ENCODE measurements at regions not wholly inside any gene's neighbourhood (a gene's known extent, or its start where the extent isn't known, plus 50 kb on each side); places are given as distances from the start of the nearest gene placed in this dataset.

- no peak for DNase-seq (ENCODE audit: low read depth, low spot score)
These were observed 363.8 kb downstream of the PMP22 start for GRCh38 chr17:14901376-14901775.

GRCh38 chr17:14886200-14886739 lies 378.9 kb downstream of the PMP22 start:
- DNase-seq (ENCODE audit: low read depth, low spot score): no peak

DNA sequence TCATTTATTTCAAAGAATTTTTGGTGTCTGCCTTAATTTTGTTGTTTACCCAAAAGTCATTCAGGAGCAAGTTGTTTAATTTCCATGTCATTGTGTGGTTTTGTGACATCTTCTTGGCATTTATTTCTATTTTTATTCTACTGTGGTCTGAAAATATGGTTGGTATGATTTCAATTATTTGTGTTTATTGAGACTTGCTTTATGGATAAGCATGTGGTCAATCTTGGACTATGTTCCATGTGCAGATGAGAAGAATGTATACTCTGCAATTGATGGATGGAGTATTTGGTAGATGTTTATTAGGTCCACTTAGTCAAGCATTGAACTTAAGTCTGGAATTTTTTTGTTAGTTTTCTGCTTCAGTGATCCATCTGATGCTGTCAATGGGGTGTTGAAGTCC lies 383.0 kb downstream of the PMP22 start:
- no peak for DNase-seq (ENCODE audit: low read depth, low spot score)

DNA sequence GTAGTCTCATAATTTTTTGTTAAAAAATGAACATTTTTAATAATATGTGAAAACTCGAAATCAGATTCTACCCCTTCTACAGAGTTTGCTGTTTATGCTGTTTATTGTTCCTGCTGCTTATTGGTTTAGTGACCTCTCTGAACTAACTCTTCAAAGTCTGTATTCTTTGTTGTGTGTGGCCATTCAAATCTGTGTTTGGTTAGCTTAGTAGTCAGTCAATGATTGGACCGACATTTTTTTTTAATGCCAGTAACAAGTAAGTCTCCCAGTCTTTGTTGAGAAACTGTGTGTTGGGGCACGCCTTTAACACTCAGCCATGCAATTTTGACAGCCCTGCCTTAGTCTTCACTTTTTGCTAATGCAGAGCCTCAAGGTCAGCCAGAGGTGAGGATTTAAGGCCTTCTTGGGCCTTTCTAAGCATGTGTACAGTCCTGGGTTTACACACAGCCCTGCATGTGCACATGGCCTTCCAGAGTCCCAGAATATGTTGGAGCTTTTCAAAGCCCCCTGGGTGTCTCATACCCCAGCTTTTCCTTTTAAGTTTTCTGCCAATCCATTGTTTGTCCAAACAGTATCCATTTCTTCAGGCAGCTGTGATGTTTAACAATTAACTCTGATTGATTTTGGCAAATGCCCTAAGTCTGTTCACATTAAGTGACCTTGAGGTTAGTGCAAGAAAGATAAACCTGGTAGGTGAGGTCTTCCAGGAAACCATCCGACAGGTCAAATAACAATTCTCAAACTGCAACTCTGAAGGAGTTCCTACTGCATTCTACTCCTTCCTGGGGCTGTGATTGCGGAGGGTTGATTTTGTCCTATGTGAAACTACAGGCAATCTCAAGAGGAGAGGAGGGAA lies 389.3 kb downstream of the PMP22 start:
- no peak for DNase-seq (ENCODE audit: low read depth, low spot score)

DNA sequence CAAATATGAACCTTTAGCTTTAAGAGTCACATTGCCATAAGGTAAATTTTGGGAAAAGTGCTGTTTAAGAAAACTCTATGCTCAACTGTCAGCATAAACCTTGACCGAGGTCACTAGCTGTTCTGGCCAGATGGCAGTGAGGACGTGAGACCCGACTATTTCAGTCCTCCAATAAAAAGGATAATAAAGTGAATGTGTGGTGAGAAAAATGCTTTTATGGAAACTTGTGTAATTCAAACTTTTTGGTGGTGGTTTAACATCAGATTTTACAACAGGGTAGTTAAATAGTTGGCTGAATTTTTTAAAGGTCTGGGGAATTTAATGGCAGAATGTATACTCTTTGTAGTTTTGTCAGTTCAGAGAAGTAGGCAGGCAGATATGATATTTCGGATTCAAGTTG lies 391.1 kb downstream of the PMP22 start:
- no peak for DNase-seq (ENCODE audit: low read depth, low spot score)

DNA sequence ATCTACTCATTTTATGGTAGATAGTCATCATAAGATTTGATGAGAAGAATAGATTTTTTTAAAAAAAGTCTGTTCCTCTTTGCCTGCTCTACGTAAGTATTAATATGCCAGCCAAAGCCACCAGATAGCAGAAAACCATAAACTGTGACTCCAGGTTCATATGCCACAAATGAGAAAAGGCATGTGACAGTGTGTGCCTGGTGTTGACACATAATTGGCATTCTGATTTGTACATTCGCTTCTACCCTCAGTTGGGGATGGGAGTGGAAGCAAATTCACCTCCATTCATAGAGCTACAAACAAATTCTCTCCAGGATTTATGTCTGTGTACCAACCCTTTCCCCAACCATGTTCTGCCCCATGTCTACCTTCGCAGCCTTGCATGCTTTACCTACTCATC lies 391.6 kb downstream of the PMP22 start:
- DNase-seq (ENCODE audit: low read depth, low spot score): no peak

DNA sequence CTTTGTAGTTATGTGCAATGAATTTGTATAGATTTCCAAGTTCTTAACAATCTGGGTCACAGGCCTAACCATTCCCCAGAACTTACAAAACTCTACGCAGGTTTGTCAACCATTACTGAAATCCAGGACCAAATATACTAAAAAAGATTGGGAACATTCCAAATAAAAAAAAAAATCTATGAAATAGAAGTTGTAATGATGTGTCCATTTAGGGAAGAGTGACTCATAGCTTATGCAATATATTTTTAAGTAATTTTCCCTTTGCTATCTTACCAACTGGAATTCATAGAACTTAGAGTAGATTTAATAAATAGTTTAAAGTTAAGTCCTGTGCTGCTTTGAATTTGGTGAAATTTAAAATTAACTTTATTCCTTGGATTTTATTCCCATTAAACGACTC lies 393.2 kb downstream of the PMP22 start:
- DNase-seq (ENCODE audit: low read depth, low spot score): no peak

DNA sequence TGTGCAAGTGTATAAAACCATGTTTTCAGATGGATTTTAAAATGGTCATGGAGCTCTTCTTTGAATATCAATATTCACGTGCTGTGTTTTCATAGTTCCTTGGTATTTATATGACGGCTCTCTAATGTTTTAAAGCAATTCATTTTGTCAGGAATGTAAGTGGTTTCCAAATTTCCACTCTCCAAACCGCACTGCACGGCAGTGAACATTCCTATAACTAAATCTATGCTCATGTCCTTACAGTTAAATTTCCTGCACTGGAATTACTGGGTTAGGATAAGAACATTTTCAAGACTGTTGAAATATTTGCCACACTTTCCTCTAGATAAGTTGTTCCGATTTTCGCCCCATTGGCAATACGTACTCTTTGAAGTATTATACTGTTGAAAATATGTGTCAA lies 398.9 kb downstream of the PMP22 start:
- DNase-seq (ENCODE audit: low read depth, low spot score): no peak

- DNase-seq (ENCODE audit: low read depth, low spot score): no peak
These were observed 401.0 kb downstream of the PMP22 start for GRCh38 chr17:14864127-14864526.

GRCh38 chr17:14859542-14859941 lies 405.6 kb downstream of the PMP22 start:
- no peak for DNase-seq (ENCODE audit: low read depth, low spot score)

DNA sequence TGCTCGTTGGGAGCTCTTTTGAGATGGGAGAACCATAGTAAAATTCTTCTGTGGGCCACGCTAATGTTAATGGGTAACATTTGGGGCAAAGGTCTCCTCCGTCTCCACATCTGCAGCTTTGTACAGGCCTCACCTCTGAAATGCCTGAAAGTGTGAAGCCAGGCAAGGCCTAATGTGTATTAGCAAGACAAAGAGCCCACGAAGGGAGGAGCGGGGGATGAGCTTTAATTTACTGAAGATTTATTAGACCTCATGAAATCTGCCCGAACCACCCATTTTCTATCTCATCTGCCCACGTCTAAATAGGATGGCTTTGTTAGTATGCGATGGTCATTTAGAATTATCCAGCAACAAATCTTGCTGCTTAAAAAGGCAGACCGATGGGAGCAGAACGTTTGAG lies 408.9 kb downstream of the PMP22 start:
- DNase-seq (ENCODE audit: low read depth, low spot score): no peak

DNA sequence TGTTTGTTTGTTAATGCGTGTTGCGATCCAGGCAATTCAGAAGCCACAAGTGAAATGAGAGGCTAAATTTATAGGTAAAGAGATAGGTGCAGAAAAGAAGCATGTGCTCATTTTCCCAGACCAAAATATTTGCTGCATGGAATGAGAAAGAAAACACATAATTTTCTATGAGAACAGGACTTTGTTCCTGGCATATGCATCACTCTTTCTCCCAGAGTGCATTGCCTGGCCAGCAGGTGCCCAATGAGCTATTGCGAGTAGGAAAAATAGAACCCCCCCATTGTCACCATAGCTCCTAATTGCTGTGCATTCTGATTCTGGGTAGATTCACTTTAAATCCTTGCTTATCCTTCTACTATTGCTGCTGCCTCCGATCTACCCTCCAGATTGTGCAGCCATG lies 410.4 kb downstream of the PMP22 start:
- no peak for DNase-seq (ENCODE audit: low read depth, low spot score)

GRCh38 chr17:14845591-14846281 lies 419.4 kb downstream of the PMP22 start:
- DNase-seq (ENCODE audit: low read depth, low spot score): no peak

DNA sequence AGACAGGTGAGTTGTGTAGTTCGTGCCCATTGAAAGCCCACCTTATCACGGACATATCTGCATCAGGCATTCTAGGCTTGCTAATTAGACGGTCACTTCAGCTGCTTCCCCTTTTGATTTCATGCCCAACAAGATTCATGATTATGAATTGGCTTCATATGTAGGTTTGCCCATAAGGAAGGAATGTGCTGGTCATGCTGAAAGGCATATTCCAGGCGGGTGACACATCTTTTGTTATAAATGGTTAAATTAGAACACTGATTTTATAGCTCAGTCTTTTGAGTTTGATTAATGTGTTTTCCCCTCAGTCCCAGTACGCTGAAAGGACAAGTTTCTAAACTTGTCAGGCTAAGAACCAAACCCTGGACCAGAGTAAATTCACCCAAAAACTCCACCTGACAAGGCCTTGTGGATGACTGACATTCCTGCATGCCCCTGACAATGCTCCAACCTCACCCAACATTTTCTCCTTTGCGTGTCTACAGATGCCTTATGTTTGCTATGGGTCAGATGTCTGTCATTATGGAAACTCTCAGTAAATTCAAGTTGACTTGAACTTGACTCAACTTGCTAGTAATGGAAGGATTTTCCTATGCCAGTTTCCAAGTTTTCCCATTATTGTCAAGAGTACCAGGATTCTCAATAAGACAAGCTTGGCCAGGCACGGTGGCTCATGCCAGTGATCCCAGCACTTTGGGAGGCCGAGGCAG lies 421.9 kb downstream of the PMP22 start:
- DNase-seq (ENCODE audit: low read depth, low spot score): no peak

DNA sequence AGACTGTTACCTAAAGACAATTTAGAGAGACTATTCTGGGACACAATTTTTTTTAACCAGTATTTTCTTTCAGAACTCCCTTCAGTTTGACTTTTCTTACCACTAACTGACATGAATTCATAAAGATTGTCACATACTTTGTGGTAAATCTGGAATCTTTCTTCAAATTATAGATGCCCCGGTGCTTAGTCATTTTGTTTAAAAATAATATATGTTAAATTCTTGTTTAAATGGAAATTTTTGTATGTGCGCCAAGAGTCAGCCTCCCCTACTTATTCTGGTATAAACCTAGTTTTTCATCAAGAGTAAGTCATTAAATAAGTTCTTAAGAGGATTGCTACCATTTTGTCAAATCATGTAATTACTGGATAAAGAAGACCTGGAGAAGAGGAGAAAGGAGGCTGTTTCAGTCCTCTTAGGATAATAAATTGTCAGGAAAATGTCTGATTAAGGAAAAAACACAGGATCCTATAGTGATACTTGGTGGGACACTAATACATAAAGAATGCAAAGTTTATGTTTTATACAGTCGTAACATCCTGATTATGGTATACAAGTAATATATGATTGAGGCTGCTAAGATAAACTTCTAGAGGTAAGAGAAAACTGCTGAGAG lies 424.4 kb downstream of the PMP22 start:
- no peak for DNase-seq (ENCODE audit: low read depth, low spot score)

DNA sequence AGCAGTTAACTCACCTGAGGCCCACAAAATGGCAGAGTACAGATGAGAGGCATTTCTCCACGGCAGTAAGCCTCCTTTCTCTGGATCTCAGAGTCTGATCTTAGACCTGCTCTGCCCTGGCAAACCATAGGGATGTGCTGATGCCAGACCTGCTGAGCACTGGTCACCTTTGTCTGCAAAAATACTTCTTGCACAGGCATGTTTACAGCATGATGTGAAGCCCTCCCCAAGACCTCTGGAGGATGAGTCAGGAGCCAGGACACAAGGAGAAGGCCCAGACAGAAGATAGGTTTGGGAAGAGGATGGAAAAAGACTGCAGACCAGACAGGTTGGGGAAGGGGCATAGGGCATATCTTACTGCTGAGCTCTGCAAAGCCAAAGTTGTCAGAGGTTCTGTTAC lies 426.6 kb downstream of the PMP22 start:
- DNase-seq (ENCODE audit: low read depth, low spot score): no peak

DNA sequence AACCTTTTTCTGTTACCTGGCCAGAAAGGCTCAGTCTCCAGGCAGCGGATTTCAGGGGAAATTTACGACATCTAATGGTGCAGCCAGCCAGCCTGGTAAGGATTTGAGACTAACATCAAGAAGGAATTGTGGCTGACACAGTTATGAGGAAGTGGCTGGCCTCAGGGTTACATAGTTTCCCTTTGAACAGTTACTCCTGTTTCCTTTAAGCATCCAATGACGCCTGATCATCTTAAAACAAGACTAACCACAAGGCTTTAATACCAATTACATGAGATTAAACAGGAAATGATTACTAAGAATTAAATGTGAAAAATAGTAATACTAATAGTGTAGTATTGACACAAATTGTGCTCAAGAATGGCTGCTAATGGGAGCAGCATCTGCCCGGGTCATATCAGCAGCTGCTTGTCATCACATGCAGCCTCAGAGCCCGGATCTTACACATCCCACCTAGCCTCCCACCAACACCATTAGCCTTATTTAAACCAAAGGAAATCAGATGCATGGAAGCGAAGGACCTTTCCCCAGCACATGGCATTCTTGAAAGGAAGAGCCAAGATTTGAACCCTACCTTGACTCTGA lies 431.8 kb downstream of the PMP22 start:
- no peak for DNase-seq (ENCODE audit: low read depth, low spot score)

GRCh38 chr17:14831491-14831890 lies 433.6 kb downstream of the PMP22 start:
- DNase-seq (ENCODE audit: low read depth, low spot score): no peak

DNA sequence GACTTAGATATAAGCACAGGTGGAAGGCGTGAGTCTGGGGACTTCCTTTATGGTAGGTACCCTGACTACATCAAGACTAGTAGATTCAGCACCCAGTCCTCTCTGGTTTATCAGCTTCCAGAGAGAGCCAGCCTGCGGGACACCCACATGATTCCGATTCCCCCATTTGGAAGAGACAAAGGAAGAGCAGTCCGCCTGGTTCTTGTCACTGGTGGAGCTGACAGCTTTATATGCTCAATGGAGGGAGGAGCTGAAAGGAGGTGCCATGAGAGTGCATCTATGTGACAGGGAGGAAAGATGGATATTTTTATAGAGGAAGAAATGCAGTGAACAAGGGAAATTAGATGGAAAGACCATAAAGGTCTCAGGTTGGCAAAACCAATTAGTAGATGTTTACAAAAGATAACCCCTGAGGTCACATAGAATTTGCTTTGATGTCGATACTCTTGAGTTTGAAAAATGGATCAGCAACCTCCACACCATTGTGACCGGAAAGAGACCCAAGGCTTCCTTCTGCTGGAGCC lies 437.7 kb downstream of the PMP22 start:
- DNase-seq (ENCODE audit: low read depth, low spot score): no peak

DNA sequence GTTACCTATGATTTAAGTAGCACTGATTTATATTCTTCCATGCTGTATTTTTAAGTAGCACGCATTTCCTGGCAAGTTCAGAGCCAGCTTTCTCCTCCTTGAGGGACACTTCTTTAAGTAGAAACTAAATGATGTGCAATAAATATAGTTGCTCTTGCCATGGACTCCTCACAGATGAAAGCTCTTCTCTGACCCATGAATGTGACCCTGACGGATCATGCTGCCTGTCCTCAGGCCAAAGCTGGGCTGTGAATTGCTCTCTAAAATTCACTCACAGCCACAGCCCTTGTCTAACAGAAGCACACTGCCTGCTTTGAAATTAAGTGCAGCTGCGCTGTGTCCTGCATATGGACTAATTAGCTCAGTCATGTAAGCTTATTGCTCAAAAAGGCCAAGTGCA lies 438.8 kb downstream of the PMP22 start:
- no peak for DNase-seq (ENCODE audit: low read depth, low spot score)

- DNase-seq (ENCODE audit: low read depth, low spot score): no peak
These were observed 446.7 kb downstream of the PMP22 start for GRCh38 chr17:14818469-14818868.
